ENCODE measurements at regions not wholly inside any gene's neighbourhood (a gene's known extent, or its start where the extent isn't known, plus 50 kb on each side); places are given as distances from the start of the nearest gene placed in this dataset.

DNA sequence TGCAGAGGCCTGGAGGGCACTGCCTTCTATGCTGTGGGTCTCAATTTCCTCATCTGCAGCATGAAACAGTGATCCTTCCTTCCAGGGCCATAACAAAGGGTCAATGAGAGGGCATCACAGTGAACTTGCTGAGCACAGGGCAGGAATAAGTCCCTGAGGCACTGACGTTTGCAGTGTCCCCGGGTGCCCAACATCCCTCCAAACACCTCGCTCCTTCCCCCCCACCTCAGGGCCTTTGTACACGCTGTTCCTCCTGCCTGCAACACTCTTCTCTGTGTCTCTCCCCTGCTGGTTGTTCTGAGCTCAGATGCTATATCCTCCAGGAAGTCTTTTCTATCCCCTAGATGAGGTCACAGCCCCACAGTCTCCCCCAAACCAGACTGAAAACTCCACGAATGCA is 59.7 kb upstream of the TCF20 start:
- H3K4me3 Mint-ChIP-seq = no peak overlapping the region
- no peaks in the 10 kb centered on the region for H3K9me3 Mint-ChIP-seq
- H3K4me1 Mint-ChIP-seq = peaks cover 26% of the 10 kb centered on the region
- no peaks in the 10 kb centered on the region for H3K27me3 Mint-ChIP-seq
- H3K27ac Mint-ChIP-seq = no peak overlapping the region
- no peak for DNase-seq
- no peaks in the 10 kb centered on the region for H3K36me3 Mint-ChIP-seq

DNA sequence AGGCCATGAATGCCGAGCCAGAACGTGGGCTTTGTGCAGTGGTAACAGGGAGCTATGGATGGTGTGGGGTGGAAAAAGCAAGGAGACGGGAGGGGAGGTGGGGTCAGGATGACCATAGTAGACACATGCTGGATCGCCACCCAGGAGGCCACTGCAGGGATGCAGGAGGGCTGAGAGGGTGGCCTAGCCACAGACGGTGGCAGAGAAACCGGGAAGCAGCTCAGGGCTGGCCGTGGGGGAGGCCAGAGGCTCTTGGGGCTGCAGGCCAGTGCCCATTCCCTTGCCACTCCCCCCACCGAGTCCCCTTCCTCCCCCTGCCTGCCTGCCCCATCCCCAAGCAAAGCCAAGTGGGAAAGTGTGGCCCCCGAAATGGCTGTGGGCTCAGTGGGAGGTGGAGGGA is 59.1 kb upstream of the TCF20 start:
- no peak for DNase-seq
- H3K36me3 Mint-ChIP-seq = peaks cover 2% of the 10 kb centered on the region
- H3K27me3 Mint-ChIP-seq = no peaks in the 10 kb centered on the region
- peaks cover 2% of the 10 kb centered on the region for H3K9me3 Mint-ChIP-seq
- no peak overlapping the region for H3K27ac Mint-ChIP-seq
- no peak overlapping the region for H3K4me3 Mint-ChIP-seq
- peaks cover 29% of the 10 kb centered on the region for H3K4me1 Mint-ChIP-seq

DNA sequence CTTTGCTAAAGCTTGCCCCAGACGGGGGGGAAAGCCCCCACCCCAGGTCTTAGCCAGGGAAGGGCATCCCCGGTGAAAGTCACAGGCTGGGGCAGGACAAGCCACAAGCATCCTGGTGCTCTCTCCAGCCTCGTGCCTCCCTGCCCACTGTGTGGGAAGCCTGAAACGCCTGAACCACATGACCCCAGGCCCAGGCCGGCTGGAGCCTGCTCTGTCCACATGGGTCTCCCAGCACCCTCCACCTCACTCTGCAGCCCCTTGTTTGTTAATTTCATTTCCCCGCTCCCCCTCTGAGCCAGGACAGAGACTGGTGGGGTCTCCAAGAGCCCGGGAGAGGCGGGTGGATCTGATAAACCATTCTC is 58.3 kb upstream of the TCF20 start:
- Mint-ChIP-seq H3K4me1 (peaks cover 32% of the 10 kb centered on the region), H3K27ac (no peak overlapping the region), H3K27me3 (no peaks in the 10 kb centered on the region), H3K4me3 (no peak overlapping the region), H3K9me3 (peaks cover 3% of the 10 kb centered on the region), H3K36me3 (peaks cover 2% of the 10 kb centered on the region)
- DNase-seq = no peak

DNA sequence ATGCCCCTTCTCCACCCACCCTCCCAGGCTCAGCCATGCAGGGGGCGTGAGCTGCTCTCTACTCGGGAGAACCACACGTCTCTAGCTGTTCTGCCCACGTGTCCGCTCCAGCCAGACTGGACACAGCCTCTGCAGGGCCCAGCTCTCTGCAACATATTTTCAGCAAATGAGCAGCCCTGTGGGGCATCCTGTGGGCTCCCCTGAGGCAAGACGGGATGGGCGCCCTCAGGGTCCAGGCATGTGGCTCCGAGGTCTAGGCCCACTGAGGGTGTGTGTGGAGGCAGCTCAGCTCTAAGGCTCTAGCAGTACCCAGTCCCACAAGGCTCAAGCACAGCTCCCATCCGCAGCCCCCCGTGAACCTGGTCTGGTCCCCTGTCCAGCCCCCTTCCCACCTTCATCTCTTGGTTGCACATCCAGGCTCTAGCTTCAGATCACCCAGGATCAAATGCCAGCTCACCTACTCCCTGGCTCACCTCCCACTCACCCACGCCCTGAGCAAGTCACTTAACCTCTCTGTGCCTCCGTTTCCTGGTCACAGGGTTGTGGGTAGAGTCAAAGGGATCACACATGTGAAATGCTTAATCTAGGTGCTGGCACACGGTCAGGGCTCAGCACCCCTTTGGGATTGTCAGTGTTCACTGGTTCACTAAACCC is 57.8 kb upstream of the TCF20 start:
- no peak overlapping the region for H3K4me3 Mint-ChIP-seq
- peaks cover 33% of the 10 kb centered on the region for H3K4me1 Mint-ChIP-seq
- H3K27ac Mint-ChIP-seq = no peak overlapping the region
- no peak for DNase-seq
- peaks cover 3% of the 10 kb centered on the region for H3K9me3 Mint-ChIP-seq
- peaks cover 2% of the 10 kb centered on the region for H3K36me3 Mint-ChIP-seq
- H3K27me3 Mint-ChIP-seq = peaks cover 3% of the 10 kb centered on the region

DNA sequence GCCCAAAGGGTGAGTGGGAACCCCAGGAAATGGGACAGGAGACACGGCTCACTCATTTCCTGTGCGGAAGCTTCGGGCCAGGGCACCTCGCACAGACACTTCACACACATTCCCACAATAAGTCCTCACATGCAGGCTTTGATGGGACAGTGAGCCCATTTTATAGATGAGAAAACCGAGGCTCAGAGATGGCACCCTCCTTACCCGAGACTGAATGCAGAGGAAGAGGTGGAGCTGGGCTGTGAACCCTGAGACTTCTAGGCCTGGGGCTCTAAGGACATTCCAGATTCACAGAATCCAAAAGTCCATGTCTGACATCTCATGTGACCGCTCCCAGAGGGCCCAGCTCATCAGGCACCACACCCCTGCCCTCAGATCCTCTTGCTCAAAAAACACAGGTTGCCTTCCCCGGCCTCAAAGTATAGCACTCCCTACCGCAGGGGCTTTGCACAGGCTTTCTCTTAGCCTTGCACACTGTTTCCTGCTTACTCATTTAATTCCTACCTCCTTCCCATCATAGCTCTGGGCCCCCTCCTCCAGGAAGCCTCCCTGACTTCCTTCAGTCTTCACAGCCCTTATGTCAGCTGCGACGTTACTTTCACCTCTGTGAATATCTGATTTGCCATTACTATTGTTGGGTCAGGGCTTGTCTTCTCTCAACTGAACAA is 57.1 kb upstream of the TCF20 start:
- no peak for DNase-seq
- Mint-ChIP-seq H3K27me3 (peaks cover 3% of the 10 kb centered on the region), H3K4me3 (no peak overlapping the region)

DNA sequence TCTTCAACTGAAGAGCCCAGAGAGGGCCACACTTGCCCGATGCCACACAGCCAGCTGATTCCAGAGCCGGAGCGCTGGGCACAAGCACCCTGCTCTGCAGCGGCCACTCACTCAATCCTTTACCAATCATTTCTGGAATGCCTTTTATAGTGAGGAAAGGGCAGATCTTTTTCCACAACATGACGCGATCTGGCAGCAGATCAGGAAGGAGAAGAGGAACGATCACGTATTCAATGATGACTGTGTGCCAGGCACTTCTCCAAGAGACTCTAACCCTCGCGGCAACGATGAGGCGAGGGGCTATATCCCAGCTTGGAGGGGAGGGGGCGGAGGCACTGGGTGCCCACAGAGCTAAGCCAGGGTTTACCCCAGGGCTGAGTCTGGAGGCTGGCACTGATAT is 56.3 kb upstream of the TCF20 start:
- peaks cover 3% of the 10 kb centered on the region for H3K27me3 Mint-ChIP-seq
- H3K9me3 Mint-ChIP-seq = peaks cover 3% of the 10 kb centered on the region
- no peak for DNase-seq
- no peak overlapping the region for H3K27ac Mint-ChIP-seq
- H3K4me3 Mint-ChIP-seq = no peak overlapping the region
- peaks cover 2% of the 10 kb centered on the region for H3K36me3 Mint-ChIP-seq
- H3K4me1 Mint-ChIP-seq = peaks cover 33% of the 10 kb centered on the region

More for the DNA sequence above, 57.1 kb upstream of the TCF20 start:
- Mint-ChIP-seq H3K27ac (no peak overlapping the region), H3K9me3 (peaks cover 3% of the 10 kb centered on the region), H3K4me1 (peaks cover 33% of the 10 kb centered on the region), H3K36me3 (peaks cover 2% of the 10 kb centered on the region)

DNA sequence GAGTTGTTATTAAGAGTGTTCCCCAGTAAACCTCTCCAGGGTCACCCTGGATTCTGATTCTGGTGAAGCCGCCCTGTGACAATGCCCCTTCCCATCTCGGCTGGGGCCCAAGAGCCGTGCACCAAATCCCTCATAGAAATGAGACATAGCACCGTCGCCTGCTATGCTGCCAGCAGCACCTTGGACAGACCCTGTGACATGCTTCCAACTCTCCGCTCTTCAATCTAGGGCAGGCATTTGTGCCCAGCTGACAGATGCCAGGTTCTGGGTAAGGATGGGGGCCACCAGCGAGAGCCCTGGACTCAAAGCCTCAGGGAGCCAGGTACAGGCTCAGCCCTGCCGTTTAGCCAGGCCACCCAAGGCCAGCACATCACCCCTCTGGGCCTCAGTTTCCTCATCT is 55.8 kb upstream of the TCF20 start:
- Mint-ChIP-seq H3K9me3 (peaks cover 3% of the 10 kb centered on the region), H3K36me3 (peaks cover 2% of the 10 kb centered on the region), H3K27me3 (peaks cover 3% of the 10 kb centered on the region), H3K27ac (no peak overlapping the region), H3K4me3 (no peak overlapping the region), H3K4me1 (peaks cover 33% of the 10 kb centered on the region)
- DNase-seq = no peak

DNA sequence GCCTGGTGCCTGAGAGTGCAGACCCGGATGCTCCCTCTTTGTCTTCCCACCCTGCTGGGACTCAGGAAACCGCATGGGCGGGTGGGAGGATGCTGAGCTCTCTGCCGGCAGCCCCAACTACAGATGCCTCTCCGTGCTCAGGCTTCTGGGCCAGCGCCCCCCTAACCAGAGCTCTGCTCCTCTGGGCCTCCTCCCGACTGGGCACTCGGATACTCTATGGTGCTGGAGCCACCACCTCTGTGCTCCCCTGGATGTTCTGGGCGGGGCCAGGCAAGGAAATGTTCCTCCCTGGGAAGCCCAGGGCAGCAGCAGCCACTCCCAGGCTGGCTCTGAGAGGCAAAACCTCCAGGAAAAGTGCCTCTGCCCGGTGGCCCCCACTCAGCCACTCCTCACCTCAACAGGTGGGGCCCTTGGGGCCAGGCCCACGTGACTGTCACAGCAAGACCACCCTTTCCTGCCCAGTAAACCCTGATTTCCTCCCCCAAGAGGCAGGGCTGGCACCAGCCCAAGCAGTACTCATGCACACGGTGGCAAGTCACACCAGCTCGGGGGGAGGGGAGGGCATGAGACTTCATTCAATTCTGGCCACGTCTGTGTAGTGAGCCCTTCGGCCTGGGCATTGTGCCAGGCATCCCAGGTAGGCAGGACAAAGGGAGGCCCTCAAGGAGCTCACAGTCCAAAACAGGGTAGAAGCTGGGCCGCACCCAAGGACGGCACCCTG is 54.7 kb upstream of the TCF20 start:
- Mint-ChIP-seq H3K9me3 (peaks cover 3% of the 10 kb centered on the region), H3K27ac (no peak overlapping the region), H3K36me3 (peaks cover 2% of the 10 kb centered on the region), H3K27me3 (peaks cover 3% of the 10 kb centered on the region), H3K4me1 (peaks cover 33% of the 10 kb centered on the region), H3K4me3 (no peak overlapping the region)
- no peak for DNase-seq

DNA sequence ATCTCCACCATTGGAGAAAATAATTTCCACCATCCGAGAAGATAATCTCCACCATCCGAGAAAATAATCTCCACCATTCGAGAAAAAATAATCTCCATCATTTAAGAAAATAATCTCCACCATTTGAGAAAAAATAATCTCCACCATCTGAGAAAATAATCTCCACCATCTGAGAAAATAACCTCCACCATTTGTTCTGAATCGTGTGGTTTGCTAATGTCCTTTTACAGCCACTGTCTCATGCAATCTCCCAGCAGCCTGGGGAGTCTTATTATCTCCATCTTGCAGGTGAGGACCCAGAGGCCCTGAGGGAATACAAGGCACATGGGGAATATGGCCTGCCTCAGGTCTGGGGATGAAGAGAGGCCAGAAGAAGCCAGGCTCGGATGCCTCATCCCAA is 54.1 kb upstream of the TCF20 start:
- H3K9me3 Mint-ChIP-seq = peaks cover 3% of the 10 kb centered on the region
- peaks cover 2% of the 10 kb centered on the region for H3K36me3 Mint-ChIP-seq
- peaks cover 33% of the 10 kb centered on the region for H3K4me1 Mint-ChIP-seq
- H3K27ac Mint-ChIP-seq = peak overlapping the region; percentile 71
- DNase-seq = no peak
- H3K27me3 Mint-ChIP-seq = peaks cover 3% of the 10 kb centered on the region
- H3K4me3 Mint-ChIP-seq = peak overlapping the region; percentile 16

DNA sequence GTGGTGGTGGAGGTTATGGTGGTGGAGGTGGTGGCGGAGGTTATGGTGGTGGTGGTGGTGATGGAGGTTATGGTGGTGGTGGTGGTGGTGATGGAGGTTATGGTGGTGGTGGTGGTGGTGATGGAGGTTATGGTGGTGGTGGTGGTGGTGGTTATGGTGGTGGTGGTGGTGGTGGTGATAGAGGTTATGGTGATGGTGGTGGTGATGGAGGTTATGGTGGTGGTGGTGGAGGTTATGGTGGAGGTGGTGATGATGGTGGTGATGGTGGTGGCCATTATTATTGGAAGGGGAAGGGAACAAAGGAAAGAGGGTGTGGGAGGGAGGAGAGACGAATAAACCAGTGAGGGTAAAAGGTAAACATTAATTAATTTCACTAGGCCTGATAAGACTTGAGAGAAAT is 53.5 kb upstream of the TCF20 start:
- Mint-ChIP-seq H3K4me3 (no peak overlapping the region), H3K27ac (no peak overlapping the region), H3K4me1 (peaks cover 33% of the 10 kb centered on the region), H3K9me3 (peaks cover 3% of the 10 kb centered on the region), H3K27me3 (peaks cover 3% of the 10 kb centered on the region), H3K36me3 (peaks cover 2% of the 10 kb centered on the region)
- DNase-seq = no peak

DNA sequence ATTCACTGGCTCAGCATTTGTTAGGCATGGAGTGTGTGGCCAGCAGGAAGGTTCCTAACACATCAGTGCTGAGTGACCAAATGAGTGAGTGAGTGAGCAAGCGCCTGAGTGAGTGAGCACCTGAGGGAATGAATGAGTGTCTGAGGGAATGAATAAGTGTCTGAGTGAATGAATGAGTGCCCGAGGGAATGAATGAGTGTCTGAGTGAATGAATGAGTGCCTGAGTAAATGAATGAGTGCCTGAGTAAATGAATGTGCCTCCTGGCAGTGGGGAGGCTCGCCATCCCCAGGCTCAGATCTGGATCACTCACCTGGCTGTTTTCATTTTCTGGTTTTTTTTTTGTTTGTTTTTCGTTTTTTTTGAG is 52.1 kb upstream of the TCF20 start:
- Mint-ChIP-seq H3K36me3 (peaks cover 2% of the 10 kb centered on the region), H3K4me1 (peaks cover 19% of the 10 kb centered on the region), H3K27ac (no peak overlapping the region), H3K9me3 (peaks cover 3% of the 10 kb centered on the region), H3K4me3 (no peak overlapping the region), H3K27me3 (peaks cover 3% of the 10 kb centered on the region)
- no peak for DNase-seq

DNA sequence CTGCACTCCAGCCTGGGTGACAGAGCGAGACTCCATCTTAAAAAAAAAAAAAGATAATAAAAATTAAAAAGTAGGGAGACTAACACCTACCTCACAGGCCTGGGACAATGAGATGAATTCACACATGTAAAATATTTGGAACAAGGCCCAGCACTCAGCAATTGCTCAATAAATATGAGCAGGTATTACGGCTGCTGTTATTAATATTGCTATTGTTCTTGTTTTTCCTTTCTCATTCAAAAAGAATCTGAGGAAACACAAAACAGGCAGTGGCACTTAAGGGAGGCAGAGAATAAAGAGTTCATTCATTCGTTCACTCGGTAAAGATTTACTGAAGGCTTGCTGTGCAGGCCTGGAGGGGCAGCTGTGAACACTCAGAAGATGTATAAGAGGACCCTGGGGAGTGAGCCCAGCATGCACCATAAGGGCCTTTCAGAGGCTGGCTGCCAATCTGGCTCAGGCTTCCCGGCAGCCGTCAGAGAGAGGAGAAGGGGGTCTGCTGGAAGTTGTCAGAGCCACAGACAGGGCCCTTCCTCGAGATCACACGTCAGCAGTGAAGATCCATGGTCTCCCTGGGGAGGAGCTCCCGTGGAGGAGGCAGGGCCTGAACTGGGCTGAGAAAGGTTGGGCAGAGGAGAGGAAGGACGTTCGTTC is 51.6 kb upstream of the TCF20 start:
- H3K27me3 Mint-ChIP-seq = peaks cover 3% of the 10 kb centered on the region
- H3K27ac Mint-ChIP-seq = no peak overlapping the region

DNA sequence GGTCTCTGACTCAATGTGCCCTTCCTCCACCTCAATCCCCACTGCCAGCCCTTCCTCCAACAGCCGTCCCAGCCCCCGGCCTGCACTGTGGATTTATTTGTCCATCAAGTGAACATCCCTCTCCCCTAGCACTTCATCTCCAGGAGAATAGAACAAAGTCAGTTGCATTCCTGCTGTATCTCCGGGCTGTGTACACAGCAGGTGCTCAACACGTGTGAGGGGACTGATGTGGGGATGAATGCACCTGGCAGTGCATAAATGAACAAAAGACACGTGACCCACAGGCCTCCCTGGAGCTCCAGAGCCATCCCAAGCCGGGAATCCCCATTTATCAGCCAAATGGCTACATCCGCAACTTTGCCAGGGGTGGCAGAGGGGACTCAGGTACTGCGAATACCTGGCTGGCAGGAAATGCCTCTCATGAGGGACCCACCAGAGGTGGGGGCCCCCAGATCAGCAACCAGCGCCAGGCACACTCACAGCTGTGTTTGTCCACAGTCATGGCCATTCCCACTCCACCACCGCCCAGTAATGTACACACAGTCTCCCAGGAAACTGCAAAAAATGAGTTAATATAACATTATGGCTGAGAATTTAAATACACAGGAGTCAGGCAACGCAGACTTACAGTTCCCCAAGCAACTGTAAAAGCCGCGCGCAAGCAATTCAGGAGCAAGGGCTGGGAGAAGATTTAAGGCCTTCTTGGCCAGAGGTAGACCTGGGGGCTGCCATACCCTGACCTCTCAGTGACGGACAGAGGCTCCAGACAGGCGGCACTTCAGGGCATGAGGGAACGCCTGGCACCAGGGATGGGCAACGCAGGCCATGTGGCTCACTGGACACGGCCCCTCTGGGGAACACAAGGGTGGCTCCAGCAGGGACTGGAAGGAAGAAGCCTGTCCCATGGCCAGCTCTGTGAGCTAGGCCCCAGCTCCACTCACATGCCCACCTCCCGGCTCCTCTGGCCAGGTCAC is 50.3 kb upstream of the TCF20 start:
- Mint-ChIP-seq H3K9me3 (peaks cover 3% of the 10 kb centered on the region), H3K36me3 (peaks cover 2% of the 10 kb centered on the region), H3K27ac (no peak overlapping the region)

More for the DNA sequence above, 51.6 kb upstream of the TCF20 start:
- Mint-ChIP-seq H3K9me3 (peaks cover 3% of the 10 kb centered on the region), H3K4me1 (peaks cover 21% of the 10 kb centered on the region), H3K36me3 (peaks cover 2% of the 10 kb centered on the region), H3K4me3 (no peak overlapping the region)
- no peak for DNase-seq

More for the DNA sequence above, 50.3 kb upstream of the TCF20 start:
- no peak for DNase-seq
- peaks cover 3% of the 10 kb centered on the region for H3K27me3 Mint-ChIP-seq
- H3K4me3 Mint-ChIP-seq = no peak overlapping the region
- H3K4me1 Mint-ChIP-seq = peaks cover 18% of the 10 kb centered on the region
